ENCODE measurements at regions not wholly inside any gene's neighbourhood (a gene's known extent, or its start where the extent isn't known, plus 50 kb on each side); places are given as distances from the start of the nearest gene placed in this dataset.

GRCh38 chr14:71686677-71687076 is 245.6 kb upstream of the RGS6 start:
- no peaks in the 10 kb centered on the region for H3K36me3 ChIP-seq
- intact Hi-C loops (cut with DNase I): no loop called here
- WGBS, 2 donors: 83 to 94% methylated on average over 5 of the region's 5 CpGs
- no peak for TF ChIP-seq CTCF (IDR thresholded peaks at IDR 0.05)
- TF ChIP-seq POLR2A (IDR thresholded peaks at IDR 0.05): no peak
- DNase-seq: no peak
- H3K4me3 ChIP-seq (replicated peaks in 1 of 3): no peak overlapping the region
- no peaks in the 10 kb centered on the region for H3K27me3 ChIP-seq
- H3K27ac ChIP-seq: no peak overlapping the region
- no peaks in the 10 kb centered on the region for H3K9me3 ChIP-seq
- H3K4me1 ChIP-seq: no peaks in the 10 kb centered on the region

GRCh38 chr14:71687166-71687831 is 244.9 kb upstream of the RGS6 start:
- intact Hi-C loops (cut with DNase I): no loop called here
- H3K36me3 ChIP-seq: no peaks in the 10 kb centered on the region
- H3K27me3 ChIP-seq: no peaks in the 10 kb centered on the region
- no peak for DNase-seq
- TF ChIP-seq POLR2A (IDR thresholded peaks at IDR 0.05) (no peak), CTCF (IDR thresholded peaks at IDR 0.05) (no peak)
- H3K4me1 ChIP-seq: no peaks in the 10 kb centered on the region
- peak overlapping the region in 1 of 3 donors; percentile 1 for H3K27ac ChIP-seq
- no peaks in the 10 kb centered on the region for H3K9me3 ChIP-seq
- WGBS, 2 donors: 84 to 87% methylated on average over 2 of the region's 2 CpGs
- no peak overlapping the region for H3K4me3 ChIP-seq (replicated peaks in 1 of 3)

GRCh38 chr14:71688576-71688975 is 243.7 kb upstream of the RGS6 start:
- WGBS, 2 donors: 97 to 98% methylated on average over 4 of the region's 4 CpGs
- H3K4me3 ChIP-seq (replicated peaks in 1 of 3): no peak overlapping the region
- intact Hi-C loops (cut with DNase I): no loop called here
- peaks cover 6 to 9% of the 10 kb centered on the region in 2 donors for H3K4me1 ChIP-seq
- no peak for DNase-seq
- H3K9me3 ChIP-seq: no peaks in the 10 kb centered on the region
- H3K36me3 ChIP-seq: no peaks in the 10 kb centered on the region
- TF ChIP-seq CTCF (IDR thresholded peaks at IDR 0.05): no peak
- no peak for TF ChIP-seq POLR2A (IDR thresholded peaks at IDR 0.05)
- H3K27me3 ChIP-seq: no peaks in the 10 kb centered on the region
- H3K27ac ChIP-seq: no peak overlapping the region

- WGBS, 2 donors: 99 to 100% methylated on average over 2 of the region's 2 CpGs
These were observed 241.8 kb upstream of the RGS6 start for GRCh38 chr14:71690478-71690877.

More at GRCh38 chr14:71690478-71690877, 241.8 kb upstream of the RGS6 start:
- intact Hi-C loops (cut with DNase I): no loop called here
- TF ChIP-seq CTCF (IDR thresholded peaks at IDR 0.05) (no peak), POLR2A (IDR thresholded peaks at IDR 0.05) (no peak)
- Histone ChIP-seq H3K27ac (no peak overlapping the region), H3K27me3 (no peaks in the 10 kb centered on the region), H3K4me1 (peaks cover 16 to 24% of the 10 kb centered on the region in 2 donors), H3K9me3 (no peaks in the 10 kb centered on the region), H3K4me3 (replicated peaks in 1 of 3) (no peak overlapping the region), H3K36me3 (no peaks in the 10 kb centered on the region)
- DNase-seq: no peak
